GM21737 (cell line): ENCODE measurements at regions not wholly inside any gene's neighbourhood (a gene's known extent, or its start where the extent isn't known, plus 50 kb on each side); places are given as distances from the start of the nearest gene placed in this dataset.
A peak's percentile ranks its signal among the peaks of the same experiment; 100 is the strongest.

Experiments
- ATAC-seq: cut with Tn5 transposase; IDR thresholded peaks from one replicate; pipeline ENCODE4 v1.9.1; 2021; ENCODE audit warnings: mild to moderate bottlenecking, moderate library complexity; ENCODE audit not compliant: unreplicated experiment

- no peak for ATAC-seq
These were observed 151.6 kb upstream of the MEF2C start for GRCh38 chr5:89034588-89034987.

- ATAC-seq: no peak
These were observed 147.8 kb upstream of the MEF2C start for GRCh38 chr5:89030798-89031197.

- no peak for ATAC-seq
These were observed 145.8 kb upstream of the MEF2C start for GRCh38 chr5:89028595-89029285.

DNA sequence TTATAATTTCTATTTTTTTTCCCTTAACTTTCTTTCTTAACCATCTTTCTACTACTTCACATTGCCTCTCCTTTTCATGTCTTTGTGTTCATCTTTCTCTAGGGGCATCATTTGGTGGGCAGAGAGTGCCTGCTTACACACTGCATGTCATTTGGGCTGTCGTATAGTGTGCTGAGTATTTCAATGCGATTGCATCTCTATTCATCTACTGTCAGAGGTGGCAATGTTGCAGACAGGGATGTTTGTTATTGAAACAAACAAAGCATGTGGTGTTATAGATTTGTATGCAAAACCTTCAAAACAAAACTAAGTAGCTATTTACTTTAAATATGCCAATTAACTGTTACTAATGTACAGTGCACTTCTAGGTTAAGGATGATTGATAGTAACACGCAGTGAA is 141.1 kb upstream of the MEF2C start:
- no peak for ATAC-seq

DNA sequence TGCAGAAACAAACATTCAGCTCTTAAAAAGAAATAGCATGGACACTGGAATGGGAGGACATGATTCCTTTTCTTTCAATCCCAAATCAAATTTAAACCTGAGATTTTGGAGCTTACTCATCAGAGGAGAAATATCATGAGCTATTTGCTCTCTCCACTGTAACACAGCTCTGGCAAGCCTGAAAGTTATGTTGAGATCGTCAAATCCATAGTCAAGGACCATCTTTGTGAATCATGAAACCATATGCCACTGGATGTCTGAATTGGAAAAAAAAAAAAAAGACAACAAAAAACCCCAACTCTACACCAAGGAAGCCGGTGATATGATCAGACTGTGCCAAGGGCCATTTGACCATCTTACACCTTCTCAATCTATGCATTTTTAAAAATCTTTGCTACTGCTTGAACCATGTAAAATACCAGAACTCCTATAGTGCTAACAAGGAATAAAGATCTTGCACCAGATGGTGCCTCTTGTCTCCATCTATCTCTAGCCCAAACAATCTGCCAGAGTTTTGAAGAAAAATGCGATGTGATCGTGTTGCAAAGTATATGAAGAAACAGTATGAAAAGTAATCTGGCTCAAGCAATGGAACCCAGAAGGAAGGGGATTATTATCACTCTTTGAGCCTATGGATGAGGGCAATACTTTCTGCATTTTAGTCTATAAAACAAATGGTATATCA is 138.1 kb upstream of the MEF2C start:
- no peak for ATAC-seq

DNA sequence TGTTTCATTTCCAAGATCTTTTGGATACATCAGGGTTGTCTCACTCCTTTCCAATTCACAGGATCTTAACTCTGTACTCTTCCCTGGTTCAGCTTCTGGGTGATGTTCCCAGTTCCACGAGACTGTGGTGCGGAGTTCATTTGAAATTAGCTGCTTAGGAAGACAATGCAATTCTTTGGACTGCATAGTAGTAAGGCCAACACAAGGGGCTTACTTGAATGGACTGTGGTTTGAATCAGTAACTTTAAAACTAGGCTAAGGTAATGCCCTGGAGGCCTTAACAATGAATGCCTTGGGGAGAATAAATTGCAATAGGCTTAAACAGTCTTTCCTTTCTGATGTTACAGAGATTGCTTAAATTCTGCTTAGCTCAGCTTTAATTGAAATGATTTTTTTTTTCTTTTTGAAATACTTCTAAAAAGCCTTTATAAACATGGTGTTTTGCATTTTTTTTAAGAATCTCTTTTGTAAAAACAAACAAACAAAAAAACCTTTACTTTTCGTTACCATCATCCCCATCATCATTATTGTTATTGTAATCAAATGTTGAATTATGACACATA is 133.8 kb upstream of the MEF2C start:
- no peak for ATAC-seq

- no peak for ATAC-seq
These were observed 132.4 kb upstream of the MEF2C start for GRCh38 chr5:89015409-89015808.

- no peak for ATAC-seq
These were observed 129.1 kb upstream of the MEF2C start for GRCh38 chr5:89011778-89012711.

DNA sequence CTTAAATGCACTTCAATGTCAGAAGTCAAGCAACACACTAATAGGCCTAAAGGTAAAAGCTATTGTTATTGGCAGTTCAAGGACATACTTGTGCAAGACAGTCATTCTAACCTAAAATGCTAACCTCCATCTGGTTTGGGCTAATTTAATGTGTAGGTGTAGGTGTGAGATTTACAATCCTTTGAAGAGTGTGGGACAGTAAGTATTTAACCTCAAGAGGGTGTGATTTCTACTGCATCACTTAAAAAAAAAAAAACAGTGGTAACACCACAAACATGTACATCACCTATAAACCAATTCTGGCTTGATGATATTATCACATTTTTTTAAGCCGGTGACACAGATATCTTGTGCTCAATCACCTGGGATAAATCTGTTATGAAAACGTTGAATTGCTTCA is 127.5 kb upstream of the MEF2C start:
- ATAC-seq: no peak

DNA sequence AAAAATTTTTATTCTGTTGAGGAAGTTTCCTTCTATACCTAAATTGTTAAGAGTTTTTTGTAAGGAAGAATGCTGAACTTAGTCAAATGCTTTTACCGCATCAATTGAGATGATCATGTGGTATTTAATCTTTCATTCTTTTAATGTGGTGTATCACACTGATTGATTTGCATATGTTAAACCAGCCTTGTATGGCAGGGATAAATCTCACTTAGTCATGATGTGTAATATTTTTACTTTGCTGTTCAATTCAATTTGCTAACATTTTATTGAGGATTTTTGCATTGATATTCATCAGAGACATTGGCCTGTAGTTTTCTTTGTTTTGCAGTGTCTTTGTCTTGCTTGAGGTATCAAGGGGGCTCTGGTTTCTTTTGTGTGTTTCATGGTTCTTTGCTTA is 125.3 kb upstream of the MEF2C start:
- ATAC-seq: no peak

DNA sequence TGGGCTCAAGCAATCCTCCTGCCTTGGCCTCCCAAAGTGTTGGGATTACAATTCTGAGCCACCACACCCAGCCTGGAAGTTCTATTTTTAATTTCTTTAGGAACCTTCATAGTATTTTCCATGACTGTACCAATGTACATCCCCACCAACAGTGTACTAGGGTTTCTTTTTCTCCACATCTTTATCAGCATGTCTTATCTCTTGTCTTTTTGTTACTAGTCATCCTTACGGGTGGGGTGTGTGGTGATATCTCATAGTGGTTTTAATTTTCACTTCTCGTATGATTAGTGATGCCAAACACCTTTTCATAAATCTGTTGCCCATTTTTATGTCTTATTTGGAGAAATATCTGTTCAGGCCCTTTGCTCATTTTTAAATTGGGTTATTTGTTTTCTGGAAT is 123.0 kb upstream of the MEF2C start:
- ATAC-seq: no peak

DNA sequence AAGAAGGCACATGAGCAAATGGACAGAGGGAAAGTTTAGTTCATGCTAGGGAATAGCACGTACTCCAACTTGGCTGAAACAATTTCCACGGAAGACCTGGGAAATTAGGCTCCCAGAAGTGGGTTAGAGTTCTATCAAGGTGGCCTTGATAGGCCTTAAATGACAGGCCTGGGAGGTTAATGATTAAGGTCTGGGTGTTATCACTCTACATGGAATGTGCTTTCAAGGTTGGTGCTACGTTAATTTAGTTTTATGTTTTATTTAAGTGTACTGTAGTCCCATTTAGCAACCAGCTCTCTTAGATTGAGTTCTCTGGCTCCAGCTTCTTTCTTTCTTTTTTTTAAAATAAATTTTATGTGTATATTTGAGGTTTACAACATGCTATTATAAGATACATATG is 121.4 kb upstream of the MEF2C start:
- no peak for ATAC-seq

DNA sequence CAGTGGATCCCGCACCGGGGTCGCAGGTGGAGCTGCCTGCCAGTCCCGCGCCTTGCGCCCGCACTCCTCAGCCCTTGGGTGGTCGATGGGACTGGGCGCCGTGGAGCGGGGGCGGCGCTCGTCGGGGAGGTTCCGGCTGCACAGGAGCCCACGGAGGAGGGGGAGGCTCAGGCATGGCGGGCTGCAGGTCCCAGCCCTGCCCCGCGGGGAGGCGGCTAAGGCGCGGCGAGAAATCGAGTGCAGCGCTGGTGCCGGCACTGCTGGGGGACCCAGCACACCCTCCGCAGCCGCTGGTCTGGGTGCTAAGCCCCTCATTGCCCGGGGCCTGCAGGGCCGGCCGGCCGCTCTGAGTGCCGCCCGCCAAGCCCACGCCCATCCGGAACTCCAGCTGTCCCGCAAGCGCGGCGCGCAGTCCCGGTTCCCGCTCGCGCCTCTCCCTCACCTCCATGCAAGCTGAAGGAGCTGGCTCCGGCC is 120.6 kb upstream of the MEF2C start:
- no peak for ATAC-seq

DNA sequence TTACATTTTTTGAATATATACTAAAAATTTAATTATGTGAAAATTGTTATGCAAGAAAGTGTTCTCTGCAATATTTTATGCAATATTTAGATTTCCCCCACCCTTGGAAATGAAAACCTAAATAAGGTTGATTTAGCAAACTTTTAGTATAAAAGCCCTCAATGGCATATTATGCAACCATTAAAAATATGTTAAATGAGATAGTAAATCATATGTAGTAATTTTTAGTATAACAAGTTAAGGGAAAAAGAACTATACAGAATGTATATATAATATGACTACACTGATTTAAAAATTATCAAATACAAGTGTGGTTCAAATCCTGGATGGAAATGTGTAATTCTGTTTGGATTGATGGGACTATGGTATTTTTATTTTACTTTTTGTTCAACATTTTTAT is 116.9 kb upstream of the MEF2C start:
- no peak for ATAC-seq

GRCh38 chr5:88997937-88998336 is 115.0 kb upstream of the MEF2C start:
- no peak for ATAC-seq

DNA sequence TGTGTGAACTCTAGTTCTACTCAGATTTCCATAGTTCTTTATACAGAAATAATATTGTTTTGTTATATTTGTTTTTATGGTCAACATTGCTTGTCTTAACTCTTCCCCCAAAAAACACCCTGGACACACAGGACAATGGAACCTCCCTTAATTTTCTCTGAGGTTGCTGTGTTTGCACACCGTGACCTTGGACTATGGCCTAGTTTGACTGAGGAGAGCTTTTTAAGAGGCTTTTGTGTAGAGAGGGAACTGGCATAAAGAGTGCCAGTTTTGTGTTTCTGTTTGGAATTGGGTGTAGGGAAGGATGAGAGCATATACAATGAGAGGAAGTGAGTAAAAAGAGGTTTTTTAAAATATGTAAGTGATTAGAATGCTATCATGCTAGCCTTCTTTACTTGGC is 101.1 kb upstream of the MEF2C start:
- no peak for ATAC-seq

- no peak for ATAC-seq
These were observed 96.7 kb upstream of the MEF2C start for GRCh38 chr5:88979726-88980125.

DNA sequence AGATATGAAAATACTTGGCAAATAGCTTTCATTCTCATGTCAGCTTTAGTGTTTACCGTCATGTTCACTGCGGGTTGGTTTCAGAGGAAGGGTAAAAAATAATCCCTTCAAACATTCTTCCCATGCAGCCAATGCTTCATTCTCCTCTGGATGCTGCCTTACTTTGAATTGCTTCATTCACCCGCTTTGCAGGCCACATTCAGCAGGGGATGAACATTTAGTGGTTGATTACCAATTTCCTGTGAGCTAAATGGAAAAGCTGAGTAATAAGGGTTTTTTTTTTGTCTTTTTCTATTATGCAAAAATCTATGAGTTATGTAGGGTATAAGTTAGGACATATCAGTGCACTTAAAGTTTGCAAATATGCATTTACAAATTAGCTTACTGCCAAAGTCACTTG is 96.3 kb upstream of the MEF2C start:
- ATAC-seq: peak; percentile 58

DNA sequence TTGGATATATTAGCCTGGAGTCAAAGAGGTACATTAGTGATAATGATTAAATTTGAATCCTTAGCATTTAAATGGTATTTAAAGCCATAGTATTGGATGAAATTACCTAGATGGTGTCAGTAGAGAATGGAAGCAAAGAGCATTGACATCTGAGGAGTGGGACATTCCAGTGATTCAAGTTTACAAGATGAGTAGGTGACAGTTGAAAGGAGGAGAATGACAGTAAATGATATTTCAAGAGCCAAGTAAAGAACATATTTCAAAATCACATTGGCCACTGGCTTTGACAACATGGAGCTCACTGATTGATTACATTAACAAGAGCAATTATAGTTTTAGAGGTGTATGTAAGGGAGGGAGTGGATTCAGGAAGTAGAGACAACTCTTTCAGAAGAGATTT is 93.9 kb upstream of the MEF2C start:
- ATAC-seq: no peak

GRCh38 chr5:88967633-88968585 is 84.9 kb upstream of the MEF2C start:
- peak; percentile 57 for ATAC-seq
